ENCODE measurements at regions not wholly inside any gene's neighbourhood (a gene's known extent, or its start where the extent isn't known, plus 50 kb on each side); places are given as distances from the start of the nearest gene placed in this dataset.

DNA sequence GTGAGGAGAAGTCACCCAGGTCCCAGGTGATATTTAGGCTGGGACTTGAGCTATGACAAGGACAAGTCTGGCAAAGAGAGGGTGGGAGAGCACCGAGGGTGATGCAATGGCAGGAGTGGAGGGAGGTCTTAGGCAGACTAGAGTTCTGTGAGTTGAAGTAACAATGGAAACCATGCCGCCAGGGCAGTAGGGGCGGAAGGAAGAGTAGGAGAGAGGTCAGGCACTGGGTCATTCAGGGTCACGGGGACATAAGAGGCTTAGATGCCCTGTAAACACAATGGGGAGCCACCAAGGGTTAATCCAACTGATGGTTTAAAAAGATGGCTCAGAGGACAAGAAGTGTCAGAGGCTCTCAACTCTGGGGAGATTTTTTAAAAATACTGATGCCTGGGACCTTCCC, 199.7 kb upstream of the LRTM1 start:
- no peaks in the 10 kb centered on the region for H3K9me3 ChIP-seq
- H3K4me1 ChIP-seq, result no peaks in the 10 kb centered on the region
- intact Hi-C loops (cut with DNase I), result no loop called here
- no peaks in the 10 kb centered on the region for H3K36me3 ChIP-seq
- no peaks in the 10 kb centered on the region for H3K27me3 ChIP-seq
- H3K4me3 ChIP-seq, result no peak overlapping the region
- TF ChIP-seq, protein P1, sequence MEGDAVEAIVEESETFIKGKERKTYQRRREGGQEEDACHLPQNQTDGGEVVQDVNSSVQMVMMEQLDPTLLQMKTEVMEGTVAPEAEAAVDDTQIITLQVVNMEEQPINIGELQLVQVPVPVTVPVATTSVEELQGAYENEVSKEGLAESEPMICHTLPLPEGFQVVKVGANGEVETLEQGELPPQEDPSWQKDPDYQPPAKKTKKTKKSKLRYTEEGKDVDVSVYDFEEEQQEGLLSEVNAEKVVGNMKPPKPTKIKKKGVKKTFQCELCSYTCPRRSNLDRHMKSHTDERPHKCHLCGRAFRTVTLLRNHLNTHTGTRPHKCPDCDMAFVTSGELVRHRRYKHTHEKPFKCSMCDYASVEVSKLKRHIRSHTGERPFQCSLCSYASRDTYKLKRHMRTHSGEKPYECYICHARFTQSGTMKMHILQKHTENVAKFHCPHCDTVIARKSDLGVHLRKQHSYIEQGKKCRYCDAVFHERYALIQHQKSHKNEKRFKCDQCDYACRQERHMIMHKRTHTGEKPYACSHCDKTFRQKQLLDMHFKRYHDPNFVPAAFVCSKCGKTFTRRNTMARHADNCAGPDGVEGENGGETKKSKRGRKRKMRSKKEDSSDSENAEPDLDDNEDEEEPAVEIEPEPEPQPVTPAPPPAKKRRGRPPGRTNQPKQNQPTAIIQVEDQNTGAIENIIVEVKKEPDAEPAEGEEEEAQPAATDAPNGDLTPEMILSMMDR (IDR thresholded peaks at IDR 0.05), result no peak
- no peak for ATAC-seq
- DNase-seq, result no peak
- H3K27ac ChIP-seq, result no peak overlapping the region

DNA sequence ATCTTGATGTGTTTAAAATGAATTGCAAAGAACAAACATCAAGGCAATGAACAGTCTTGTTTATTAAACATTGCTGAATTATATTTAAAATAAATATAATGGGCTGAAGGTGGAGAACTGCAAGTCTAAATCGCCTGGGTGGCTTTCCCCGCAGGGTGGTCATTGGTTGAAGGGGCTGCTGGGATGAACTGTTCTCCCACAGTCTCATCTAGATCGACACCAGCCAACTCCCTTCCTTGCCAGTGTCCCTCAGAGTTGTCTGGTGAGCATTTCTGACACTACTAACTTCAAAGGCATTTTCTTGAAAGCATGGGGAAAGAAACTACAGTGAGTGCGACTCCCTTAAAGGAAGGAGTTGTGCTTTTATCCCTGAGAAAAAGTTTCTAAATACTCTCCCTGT, 196.5 kb upstream of the LRTM1 start:
- DNase-seq (peak in 2 of 4 donors; percentile 19 to 50), ATAC-seq (no peak)
- no peaks in the 10 kb centered on the region for H3K4me1 ChIP-seq
- intact Hi-C loops (cut with DNase I), result no loop called here
- no peak overlapping the region for H3K27ac ChIP-seq
- TF ChIP-seq, protein P1 (IDR thresholded peaks at IDR 0.05), result no peak
- no peaks in the 10 kb centered on the region for H3K9me3 ChIP-seq
- H3K36me3 ChIP-seq, result no peaks in the 10 kb centered on the region
- H3K27me3 ChIP-seq, result no peaks in the 10 kb centered on the region
- H3K4me3 ChIP-seq, result no peak overlapping the region
